HEK293T (cell line): ENCODE measurements at regions not wholly inside any gene's neighbourhood (a gene's known extent, or its start where the extent isn't known, plus 50 kb on each side); places are given as distances from the start of the nearest gene placed in this dataset.

Source experiments
- CTCF ChIA-PET: fragments of 350-600 bp; formaldehyde crosslinking; extraction: SDS; loops from one replicate; lab custom pipeline; 2021; ENCODE audit warnings: antibody characterized with exemption, inconsistent platforms; lab: Yijun Ruan, JAX
- POLR2A ChIA-PET: fragments of 350-600 bp; formaldehyde crosslinking; extraction: SDS; loops from one replicate; lab custom pipeline; 2020; ENCODE audit warnings: antibody characterized with exemption, inconsistent platforms; lab: Yijun Ruan, JAX
- DNase-seq: peaks from one replicate; pipeline ENCODE4 v3.0.0; 2012; ENCODE audit warnings: mixed read lengths; ENCODE audit errors: extremely low spot score
- ARNT ChIP-seq: fragments of 450-650 bp; IDR thresholded peaks from 2 replicates; pipeline ENCODE4 v1.6.1; 2017; ENCODE audit warnings: mild to moderate bottlenecking
- BHLHE40 ChIP-seq: fragments of 450-650 bp; IDR thresholded peaks from 2 replicates; pipeline ENCODE4 v1.6.1; 2016; ENCODE audit warnings: mild to moderate bottlenecking, moderate library complexity, borderline replicate concordance
- CTBP1 ChIP-seq: fragments of 450-650 bp; IDR thresholded peaks from 2 replicates; pipeline ENCODE4 v1.6.1; 2016; ENCODE audit warnings: borderline replicate concordance
- ELF4 ChIP-seq: fragments of 450-650 bp; IDR thresholded peaks from 2 replicates; pipeline ENCODE4 v1.6.1; 2017; ENCODE audit warnings: antibody characterized with exemption
- FOXA1 ChIP-seq: fragments of 450-650 bp; IDR thresholded peaks from 2 replicates; pipeline ENCODE4 v1.6.1; 2016; ENCODE audit warnings: mild to moderate bottlenecking
- FOXK2 ChIP-seq: fragments of 450-650 bp; IDR thresholded peaks from 2 replicates; pipeline ENCODE4 v1.6.1; 2016; ENCODE audit warnings: mild to moderate bottlenecking
- FOXM1 ChIP-seq: fragments of 450-650 bp; IDR thresholded peaks from 2 replicates; pipeline ENCODE4 v1.6.1; 2017; ENCODE audit warnings: mild to moderate bottlenecking, borderline replicate concordance
- HDGF ChIP-seq: fragments of 450-650 bp; IDR thresholded peaks from 2 replicates; pipeline ENCODE4 v1.6.1; 2017; ENCODE audit warnings: antibody characterized with exemption, borderline replicate concordance
- L3MBTL2 ChIP-seq: fragments of 450-650 bp; conservative IDR thresholded peaks from 2 replicates; pipeline ENCODE4 v1.6.1; 2016; ENCODE audit warnings: mild to moderate bottlenecking
- LEF1 ChIP-seq: fragments of 450-650 bp; IDR thresholded peaks from 2 replicates; pipeline ENCODE4 v1.6.1; 2017; ENCODE audit warnings: mild to moderate bottlenecking, borderline replicate concordance
- NFRKB ChIP-seq: fragments of 450-650 bp; IDR thresholded peaks from 2 replicates; pipeline ENCODE4 v1.6.1; 2016; ENCODE audit warnings: mild to moderate bottlenecking, moderate library complexity
- SP1 ChIP-seq: fragments of 450-650 bp; IDR thresholded peaks from 2 replicates; pipeline ENCODE4 v1.6.1; 2017
- SUZ12 ChIP-seq: fragments of 450-650 bp; IDR thresholded peaks from 2 replicates; pipeline ENCODE4 v1.6.1; 2016; ENCODE audit warnings: mild to moderate bottlenecking
- TARDBP ChIP-seq: fragments of 450-650 bp; IDR thresholded peaks from 2 replicates; pipeline ENCODE4 v1.6.1; 2016
- ZNF384 ChIP-seq: fragments of 450-650 bp; IDR thresholded peaks from 2 replicates; pipeline ENCODE4 v1.6.1; 2016
- TF ChIP-seq, protein P1 (sequence below): fragments of 450-650 bp; IDR thresholded peaks from 2 replicates; pipeline ENCODE4 v1.6.1; 2016

DNA sequence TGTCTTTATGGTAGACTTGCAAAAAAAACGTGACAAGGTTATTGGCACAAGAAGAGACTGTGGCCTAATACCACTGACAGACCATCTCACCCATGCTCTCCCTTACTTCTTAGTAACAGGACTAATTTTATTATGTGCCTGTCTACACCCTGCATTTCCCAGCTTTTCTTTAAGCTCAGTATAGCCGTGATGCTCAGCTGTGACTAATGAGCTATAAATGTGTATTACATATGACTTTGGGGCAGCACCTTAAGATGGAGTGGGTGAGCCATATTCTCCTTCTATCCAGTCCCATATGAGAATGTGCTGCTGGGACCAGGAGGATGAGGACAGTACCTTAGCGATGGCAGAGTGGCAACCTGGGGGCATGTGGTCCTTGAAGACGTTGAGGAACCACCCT is 293.5 kb downstream of the RNF144A start:
- TF ChIP-seq FOXA1 (no peak), BHLHE40 (no peak), NFRKB (no peak), ELF4 (no peak), TARDBP (no peak), FOXK2 (no peak), L3MBTL2 (no peak), ZNF384 (no peak), FOXM1 (no peak), SUZ12 (no peak), LEF1 (no peak), CTBP1 (no peak), ARNT (no peak), SP1 (no peak), HDGF (no peak)
- TF ChIP-seq, protein P1, sequence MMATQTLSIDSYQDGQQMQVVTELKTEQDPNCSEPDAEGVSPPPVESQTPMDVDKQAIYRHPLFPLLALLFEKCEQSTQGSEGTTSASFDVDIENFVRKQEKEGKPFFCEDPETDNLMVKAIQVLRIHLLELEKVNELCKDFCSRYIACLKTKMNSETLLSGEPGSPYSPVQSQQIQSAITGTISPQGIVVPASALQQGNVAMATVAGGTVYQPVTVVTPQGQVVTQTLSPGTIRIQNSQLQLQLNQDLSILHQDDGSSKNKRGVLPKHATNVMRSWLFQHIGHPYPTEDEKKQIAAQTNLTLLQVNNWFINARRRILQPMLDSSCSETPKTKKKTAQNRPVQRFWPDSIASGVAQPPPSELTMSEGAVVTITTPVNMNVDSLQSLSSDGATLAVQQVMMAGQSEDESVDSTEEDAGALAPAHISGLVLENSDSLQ: no peak
- no peak for DNase-seq
- CTCF ChIA-PET: no interaction called here
- POLR2A ChIA-PET: no interaction called here

DNA sequence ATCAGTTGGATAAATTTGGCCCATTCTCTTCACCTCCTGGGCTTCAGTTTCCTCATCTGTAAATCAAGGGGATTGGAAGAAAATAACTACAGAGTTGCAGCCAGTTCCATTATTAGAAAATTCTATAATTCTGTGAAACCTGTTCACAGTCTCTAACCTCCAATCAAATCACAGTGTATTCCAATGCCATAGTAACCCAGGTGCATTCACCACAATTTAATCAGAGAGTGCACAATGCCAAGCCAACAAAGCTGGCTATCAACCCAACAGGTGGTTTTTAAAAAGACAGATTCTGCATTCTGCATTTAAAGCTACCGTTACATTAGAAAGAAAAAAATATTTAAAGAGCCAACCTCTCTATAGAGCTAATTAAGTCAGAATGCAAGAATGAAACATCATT is 308.6 kb downstream of the RNF144A start:
- ChIA-PET CTCF (no interaction called here), POLR2A (no interaction called here)
- TF ChIP-seq TARDBP (no peak), ZNF384 (no peak), BHLHE40 (no peak), CTBP1 (no peak), L3MBTL2 (no peak), ELF4 (no peak), FOXA1 (no peak)
- DNase-seq: no peak

DNA sequence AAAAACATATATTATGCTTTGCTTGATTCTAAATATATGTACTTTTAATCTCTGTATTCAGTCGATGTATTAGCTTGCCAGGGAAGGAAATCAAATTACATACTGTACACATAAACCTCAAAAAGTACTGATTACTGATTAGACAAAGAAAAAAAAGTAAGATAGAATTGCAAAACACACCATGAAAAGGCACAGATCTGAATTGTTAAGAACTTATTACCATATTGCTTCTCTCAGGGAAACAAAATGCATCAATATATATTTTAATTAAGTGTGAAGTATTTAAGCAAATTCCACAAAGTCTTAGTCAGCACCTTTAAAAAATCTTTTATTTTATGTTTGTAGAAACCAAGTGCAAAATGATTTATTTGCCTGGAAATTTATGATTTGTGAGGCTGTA is 309.3 kb downstream of the RNF144A start:
- ChIA-PET CTCF (no interaction called here), POLR2A (no interaction called here)
- TF ChIP-seq L3MBTL2: no peak
- no peak for TF ChIP-seq LEF1
- no peak for TF ChIP-seq NFRKB
- TF ChIP-seq TARDBP: no peak
- no peak for TF ChIP-seq SP1

DNA sequence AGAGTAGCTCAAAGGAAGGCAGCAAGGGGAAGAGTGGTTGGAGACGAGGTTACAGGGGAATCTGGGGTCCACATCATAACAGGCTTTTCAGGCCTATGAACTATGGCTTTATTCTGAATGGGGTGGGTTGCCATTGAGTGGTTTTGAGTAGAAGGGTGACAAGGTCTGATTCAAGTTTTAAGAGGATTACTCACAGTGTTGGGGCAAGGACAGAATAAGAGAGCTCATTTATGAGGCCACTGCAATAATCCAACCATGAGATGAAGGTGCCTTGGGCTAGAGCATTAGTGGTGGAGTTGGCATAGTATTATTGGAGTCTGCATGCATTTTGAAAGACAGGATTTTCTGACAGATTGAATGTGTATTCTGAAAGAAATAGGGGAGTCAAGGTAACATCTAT is 315.9 kb downstream of the RNF144A start:
- ChIA-PET CTCF (no interaction called here), POLR2A (no interaction called here)
- no peak for DNase-seq
- TF ChIP-seq ELF4: no peak
- no peak for TF ChIP-seq ZNF384
- no peak for TF ChIP-seq ARNT
- no peak for TF ChIP-seq FOXA1
- no peak for TF ChIP-seq NFRKB
- TF ChIP-seq HDGF: no peak
- TF ChIP-seq, protein P1: no peak
- TF ChIP-seq SP1: no peak
- TF ChIP-seq LEF1: no peak
- no peak for TF ChIP-seq BHLHE40
- no peak for TF ChIP-seq L3MBTL2
- TF ChIP-seq FOXK2: no peak
- TF ChIP-seq CTBP1: no peak

More for the DNA sequence above, 309.3 kb downstream of the RNF144A start:
- no peak for DNase-seq

DNA sequence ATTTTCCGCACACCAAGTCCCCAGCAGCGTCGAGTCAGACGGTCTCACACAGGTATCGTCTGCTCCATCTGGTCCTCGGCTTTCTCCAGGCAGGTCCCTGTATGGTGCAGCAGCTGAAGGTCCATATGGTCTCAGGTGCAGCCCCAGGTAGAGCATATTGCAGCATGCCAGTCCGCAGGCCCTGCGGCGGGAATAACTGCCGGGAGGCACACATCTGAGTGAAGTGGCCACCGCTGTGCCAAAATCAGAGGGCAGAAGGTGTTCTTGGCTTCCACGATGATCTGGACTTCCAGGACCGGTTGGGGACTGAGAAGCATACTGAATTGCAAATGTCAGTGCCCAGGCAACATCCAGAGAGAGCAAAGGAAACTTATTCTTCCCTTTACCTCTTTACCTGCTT is 320.3 kb downstream of the RNF144A start:
- no peak for DNase-seq
- CTCF ChIA-PET: no interaction called here
- POLR2A ChIA-PET: no interaction called here
- TF ChIP-seq, protein P1: no peak
- TF ChIP-seq FOXA1 (no peak), SUZ12 (no peak), CTBP1 (no peak)

DNA sequence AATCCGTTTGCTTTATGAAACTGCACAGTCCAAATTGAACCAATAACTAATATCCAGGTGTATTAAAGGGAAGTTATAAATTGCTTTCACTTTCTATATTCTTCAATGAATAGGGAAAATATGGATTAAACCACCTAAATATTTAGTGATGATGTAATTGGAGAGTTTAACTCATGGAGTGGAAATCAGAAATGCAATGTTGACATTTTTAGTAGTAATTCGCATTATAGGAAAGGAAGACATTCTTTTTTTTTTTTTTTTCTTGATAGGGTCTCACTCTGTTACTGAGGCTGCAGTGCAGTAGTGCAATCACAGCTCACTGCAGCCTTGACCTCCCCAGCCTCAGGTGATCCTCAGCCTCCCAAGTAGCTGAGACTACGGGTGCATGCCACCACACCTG is 321.9 kb downstream of the RNF144A start:
- DNase-seq: no peak
- CTCF ChIA-PET: no interaction called here
- TF ChIP-seq ARNT (no peak), SUZ12 (no peak), BHLHE40 (no peak), FOXM1 (no peak), HDGF (no peak), SP1 (no peak), TARDBP (no peak), L3MBTL2 (no peak), LEF1 (no peak), ELF4 (no peak)
- TF ChIP-seq, protein P1: no peak
- POLR2A ChIA-PET: no interaction called here

DNA sequence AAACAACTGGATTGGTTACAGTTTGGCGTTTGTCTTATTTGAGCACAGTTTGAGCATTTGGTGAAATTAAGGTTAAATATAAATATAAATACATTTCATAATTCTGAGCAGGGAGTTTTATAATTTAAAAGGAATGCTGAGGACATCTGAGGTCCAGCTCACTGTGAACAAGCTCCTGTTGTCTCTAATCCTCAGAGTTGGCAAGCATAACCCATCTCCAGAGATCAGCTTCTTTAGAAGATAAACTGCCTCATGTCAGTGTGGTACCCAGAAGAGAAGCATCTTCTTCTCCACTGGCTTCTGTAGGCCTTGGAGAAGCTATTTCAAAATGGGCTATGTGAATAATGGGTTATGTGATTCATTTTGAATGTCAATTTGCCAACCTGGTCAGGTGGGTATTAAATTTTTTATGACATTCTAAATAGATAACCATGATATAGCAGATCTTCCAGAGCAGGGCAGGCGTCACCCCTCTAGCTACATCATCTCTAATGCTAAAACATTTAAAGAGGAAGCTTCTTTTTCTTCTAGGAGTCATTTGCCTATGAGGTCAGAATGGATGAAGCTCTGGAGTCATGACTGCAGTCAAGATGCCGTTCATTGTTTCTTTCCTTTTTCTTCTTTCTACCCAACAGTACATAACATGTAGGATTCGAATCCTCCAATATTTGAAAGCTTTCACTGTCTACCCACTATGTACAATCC is 324.0 kb downstream of the RNF144A start:
- ChIA-PET POLR2A (no interaction called here), CTCF (no interaction called here)
- TF ChIP-seq HDGF: no peak
- TF ChIP-seq L3MBTL2: no peak
- TF ChIP-seq LEF1: no peak
- TF ChIP-seq SP1: no peak
- no peak for TF ChIP-seq CTBP1
- no peak for TF ChIP-seq ARNT
- TF ChIP-seq FOXA1: no peak
- DNase-seq: no peak
